PC-9 (cell line): ENCODE measurements at regions not wholly inside any gene's neighbourhood (a gene's known extent, or its start where the extent isn't known, plus 50 kb on each side); places are given as distances from the start of the nearest gene placed in this dataset.
"Not testable (repeated sequence)": the region's sequence is repeated elsewhere in the genome, so short reads cannot be mapped to it uniquely, and the experiment has no call there.

ENCODE experiments used
- EZH2 ChIP-seq: fragments of 200-600 bp; sonication (generic); IDR thresholded peaks from 2 replicates; pipeline ENCODE4 v1.8.0; 2017; ENCODE audit warnings: antibody characterized with exemption, low read depth
- TF ChIP-seq, protein P1 (sequence below): fragments of 200-600 bp; sonication (generic); conservative IDR thresholded peaks from 2 replicates; pipeline ENCODE4 v1.6.1; 2017; ENCODE audit warnings: mixed run types, antibody characterized with exemption, mild to moderate bottlenecking, moderate library complexity

- TF ChIP-seq, protein P1, sequence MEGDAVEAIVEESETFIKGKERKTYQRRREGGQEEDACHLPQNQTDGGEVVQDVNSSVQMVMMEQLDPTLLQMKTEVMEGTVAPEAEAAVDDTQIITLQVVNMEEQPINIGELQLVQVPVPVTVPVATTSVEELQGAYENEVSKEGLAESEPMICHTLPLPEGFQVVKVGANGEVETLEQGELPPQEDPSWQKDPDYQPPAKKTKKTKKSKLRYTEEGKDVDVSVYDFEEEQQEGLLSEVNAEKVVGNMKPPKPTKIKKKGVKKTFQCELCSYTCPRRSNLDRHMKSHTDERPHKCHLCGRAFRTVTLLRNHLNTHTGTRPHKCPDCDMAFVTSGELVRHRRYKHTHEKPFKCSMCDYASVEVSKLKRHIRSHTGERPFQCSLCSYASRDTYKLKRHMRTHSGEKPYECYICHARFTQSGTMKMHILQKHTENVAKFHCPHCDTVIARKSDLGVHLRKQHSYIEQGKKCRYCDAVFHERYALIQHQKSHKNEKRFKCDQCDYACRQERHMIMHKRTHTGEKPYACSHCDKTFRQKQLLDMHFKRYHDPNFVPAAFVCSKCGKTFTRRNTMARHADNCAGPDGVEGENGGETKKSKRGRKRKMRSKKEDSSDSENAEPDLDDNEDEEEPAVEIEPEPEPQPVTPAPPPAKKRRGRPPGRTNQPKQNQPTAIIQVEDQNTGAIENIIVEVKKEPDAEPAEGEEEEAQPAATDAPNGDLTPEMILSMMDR: not testable (repeated sequence)
- TF ChIP-seq EZH2: not testable (repeated sequence)
Measured at GRCh38 chr4:66746918-66747317, 798.4 kb downstream of the CENPC start.
